ENCODE measurements at regions not wholly inside any gene's neighbourhood (a gene's known extent, or its start where the extent isn't known, plus 50 kb on each side); places are given as distances from the start of the nearest gene placed in this dataset.
"Not testable (repeated sequence)": the region's sequence is repeated elsewhere in the genome, so short reads cannot be mapped to it uniquely, and the experiment has no call there.

DNA sequence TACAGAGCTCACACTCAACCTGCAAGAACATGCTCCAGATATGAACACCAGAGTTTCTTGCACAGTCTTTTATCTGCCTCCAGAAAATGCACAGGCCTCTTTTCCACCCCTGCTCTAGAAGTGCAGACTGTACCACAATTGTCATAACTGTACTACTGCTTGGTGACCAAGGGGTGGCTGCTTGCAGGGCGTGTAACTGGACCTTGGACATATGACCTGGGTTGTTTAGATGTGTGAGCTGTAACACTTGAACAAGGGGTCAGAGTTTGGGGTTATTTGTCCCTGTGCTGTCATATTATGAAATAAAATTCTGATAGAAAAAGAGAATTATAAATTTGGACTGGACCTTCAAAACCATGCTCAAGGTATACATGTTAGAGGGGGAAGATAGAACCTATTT lies 1185.5 kb downstream of the FAM181B start:
- no peak for TF ChIP-seq CTCF (IDR thresholded peaks at IDR 0.05)
- intact Hi-C loops (cut with DNase I; ENCODE audit: low total_unique reads): no loop called here
- no peak for DNase-seq

GRCh38 chr11:81539806-81540205 lies 1193.9 kb downstream of the FAM181B start:
- H3K27me3 ChIP-seq; H3K4me3 ChIP-seq; DNase-seq; H3K27ac ChIP-seq; H3K4me1 ChIP-seq; H3K9me3 ChIP-seq; intact Hi-C loops (cut with DNase I; ENCODE audit: low total_unique reads); H3K36me3 ChIP-seq: not testable (repeated sequence)

More for the DNA sequence above, 1185.5 kb downstream of the FAM181B start:
- no peaks in the 10 kb centered on the region for H3K4me1 ChIP-seq
- no peak overlapping the region for H3K27ac ChIP-seq
- no peaks in the 10 kb centered on the region for H3K9me3 ChIP-seq
- no peaks in the 10 kb centered on the region for H3K27me3 ChIP-seq
- no peak overlapping the region for H3K4me3 ChIP-seq
- H3K36me3 ChIP-seq: no peaks in the 10 kb centered on the region

- no peak overlapping the region for H3K4me3 ChIP-seq
- no peak for TF ChIP-seq CTCF (IDR thresholded peaks at IDR 0.05)
- intact Hi-C loops (cut with DNase I; ENCODE audit: low total_unique reads): no loop called here
These were observed 1218.1 kb downstream of the FAM181B start for GRCh38 chr11:81515566-81515965.

DNA sequence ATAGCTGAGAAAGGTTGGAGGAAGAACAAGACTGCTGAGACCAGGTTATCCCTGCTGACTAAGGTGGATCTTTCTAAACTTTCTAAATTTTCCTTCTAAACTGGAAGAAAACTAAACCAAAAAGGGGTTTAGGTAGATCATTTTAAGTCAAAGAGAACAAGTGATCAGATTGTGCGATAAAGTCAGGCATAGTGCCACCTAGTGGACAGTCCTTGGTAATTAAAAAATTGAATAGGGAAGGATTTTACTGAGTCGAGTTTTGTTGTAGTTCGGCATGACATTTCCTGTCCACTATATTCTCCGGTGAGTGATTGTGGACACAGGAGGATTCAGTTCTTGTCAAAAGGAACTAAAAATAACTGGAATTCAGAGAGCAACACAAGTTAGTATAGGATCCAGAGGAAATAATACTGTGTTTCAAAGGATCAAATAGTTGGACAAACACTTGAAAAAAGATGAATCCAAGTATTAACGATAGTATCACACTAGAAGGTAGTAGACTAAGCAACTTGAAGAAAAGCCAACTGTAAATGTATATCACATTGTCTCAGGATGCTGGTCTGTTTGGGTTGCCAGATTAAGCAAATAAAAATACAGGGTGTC lies 1236.4 kb downstream of the FAM181B start:
- TF ChIP-seq CTCF (IDR thresholded peaks at IDR 0.05): peak; percentile 25 to 45
- no peaks in the 10 kb centered on the region for H3K36me3 ChIP-seq
- H3K27me3 ChIP-seq: no peaks in the 10 kb centered on the region
- intact Hi-C loops (cut with DNase I; ENCODE audit: low total_unique reads): no loop called here
- H3K4me3 ChIP-seq: no peak overlapping the region
- no peak for DNase-seq
- no peaks in the 10 kb centered on the region for H3K9me3 ChIP-seq
- H3K4me1 ChIP-seq: no peaks in the 10 kb centered on the region
- no peak overlapping the region for H3K27ac ChIP-seq

More at GRCh38 chr11:81515566-81515965, 1218.1 kb downstream of the FAM181B start:
- Histone ChIP-seq H3K9me3 (no peaks in the 10 kb centered on the region), H3K4me1 (no peaks in the 10 kb centered on the region), H3K36me3 (no peaks in the 10 kb centered on the region), H3K27ac (no peak overlapping the region), H3K27me3 (no peaks in the 10 kb centered on the region)
- no peak for DNase-seq

DNA sequence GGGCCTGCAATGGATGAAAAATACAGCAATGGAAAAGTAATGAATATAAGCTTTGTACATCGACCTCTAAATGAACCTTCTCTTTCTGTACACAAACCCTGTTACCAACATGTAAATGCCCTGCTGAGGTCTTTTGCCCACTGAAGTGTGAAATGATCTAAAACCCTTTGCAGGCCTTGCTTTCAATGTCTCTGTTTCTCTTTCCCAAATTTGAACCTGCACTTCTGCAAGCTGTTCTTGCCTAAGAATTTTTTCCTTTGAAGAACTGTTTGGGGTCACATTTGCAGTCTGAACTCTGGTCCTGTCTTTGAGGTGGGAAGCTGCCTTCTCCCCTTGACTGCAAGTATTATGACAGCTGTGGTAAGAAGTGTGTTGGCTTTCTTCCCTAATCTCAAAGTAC lies 1237.1 kb downstream of the FAM181B start:
- H3K27me3 ChIP-seq: no peaks in the 10 kb centered on the region
- no peaks in the 10 kb centered on the region for H3K9me3 ChIP-seq
- no peak overlapping the region for H3K4me3 ChIP-seq
- no peak for TF ChIP-seq CTCF (IDR thresholded peaks at IDR 0.05)
- no peaks in the 10 kb centered on the region for H3K36me3 ChIP-seq
- intact Hi-C loops (cut with DNase I; ENCODE audit: low total_unique reads): no loop called here
- no peaks in the 10 kb centered on the region for H3K4me1 ChIP-seq
- no peak overlapping the region for H3K27ac ChIP-seq
- no peak for DNase-seq

DNA sequence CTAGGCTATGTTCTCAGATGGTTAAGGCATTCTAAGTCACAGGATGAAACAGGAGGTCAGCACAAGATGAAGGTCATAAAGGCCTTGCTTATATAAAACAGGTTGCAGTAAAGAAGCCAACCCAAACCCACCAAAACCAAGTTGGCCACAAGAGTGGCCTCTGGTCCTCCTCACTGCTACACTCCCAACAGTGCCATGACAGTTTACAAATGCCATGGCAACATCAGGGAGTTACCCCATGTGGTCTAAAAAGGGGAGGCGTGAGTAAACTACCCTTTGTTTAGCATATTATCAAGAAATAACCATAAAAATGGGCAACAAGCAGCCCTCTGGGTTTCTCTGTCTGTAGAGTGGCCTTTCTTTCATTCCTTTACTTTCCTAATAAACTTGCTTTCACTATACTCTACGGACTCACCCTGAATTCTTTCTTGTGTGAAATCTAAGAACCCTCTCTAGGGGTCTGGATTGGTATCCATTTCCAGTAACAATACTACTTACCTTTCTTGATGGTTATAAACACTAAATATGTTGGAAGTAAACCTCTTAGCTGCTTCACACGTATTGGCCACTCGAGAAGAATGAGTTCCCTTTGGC lies 1237.9 kb downstream of the FAM181B start:
- intact Hi-C loops (cut with DNase I; ENCODE audit: low total_unique reads): no loop called here
- Histone ChIP-seq H3K4me1 (no peaks in the 10 kb centered on the region), H3K27me3 (no peaks in the 10 kb centered on the region), H3K4me3 (no peak overlapping the region), H3K9me3 (no peaks in the 10 kb centered on the region), H3K36me3 (no peaks in the 10 kb centered on the region), H3K27ac (no peak overlapping the region)
- no peak for DNase-seq
- no peak for TF ChIP-seq CTCF (IDR thresholded peaks at IDR 0.05)

All from tibial artery (tissue), 4 donors.